NT2/D1 (cell line): ENCODE measurements at regions not wholly inside any gene's neighbourhood (a gene's known extent, or its start where the extent isn't known, plus 50 kb on each side); places are given as distances from the start of the nearest gene placed in this dataset.

Source experiments
- DNase-seq: peaks from one replicate; pipeline ENCODE4 v3.0.0-alpha.2; 2011; ENCODE audit warnings: low read depth, low spot score
- H3K27me3 ChIP-seq: 2 replicates; pipeline ENCODE4 v1.6.0; 2011; ENCODE audit warnings: mild to moderate bottlenecking; ENCODE audit not compliant: insufficient read length, insufficient read depth
- H3K36me3 ChIP-seq: 2 replicates; pipeline ENCODE4 v1.6.1; 2011; ENCODE audit warnings: mild to moderate bottlenecking, low read length, mixed read lengths; ENCODE audit not compliant: insufficient read depth, insufficient read length
- H3K4me1 ChIP-seq: 2 replicates; pipeline ENCODE4 v1.5.1; 2011; ENCODE audit not compliant: insufficient read depth, insufficient read length
- H3K4me3 ChIP-seq: 2 replicates; pipeline ENCODE4 v1.5.1; 2011; ENCODE audit warnings: low read depth; ENCODE audit not compliant: insufficient read length
- H3K9ac ChIP-seq: 2 replicates; pipeline ENCODE4 v1.6.0; 2011; ENCODE audit warnings: low read depth; ENCODE audit not compliant: insufficient read length
- H3K9me3 ChIP-seq: 2 replicates; pipeline ENCODE4 v1.5.1; 2011; ENCODE audit warnings: mild to moderate bottlenecking, low read length; ENCODE audit not compliant: insufficient read depth
- SUZ12 ChIP-seq: IDR thresholded peaks from 2 replicates; pipeline ENCODE4 v1.6.1; 2011; ENCODE audit not compliant: insufficient read length, insufficient read depth; ENCODE audit errors: extremely low read depth
- YY1 ChIP-seq: IDR thresholded peaks from 2 replicates; pipeline ENCODE4 v1.6.1; 2011; ENCODE audit not compliant: insufficient read length, insufficient read depth
- ZNF274 ChIP-seq: IDR thresholded peaks from 2 replicates; pipeline ENCODE4 v1.6.1; 2011; ENCODE audit warnings: mild to moderate bottlenecking, low read depth, low read length

GRCh38 chr5:124524552-124525232, 221.7 kb downstream of the ZNF608 start:
- Histone ChIP-seq H3K36me3 (no peaks in the 10 kb centered on the region), H3K27me3 (no peaks in the 10 kb centered on the region), H3K9ac (no peak overlapping the region), H3K4me1 (no peaks in the 10 kb centered on the region), H3K4me3 (no peak overlapping the region), H3K9me3 (no peaks in the 10 kb centered on the region)
- no peak for TF ChIP-seq YY1
- no peak for TF ChIP-seq SUZ12
- TF ChIP-seq ZNF274 = no peak
- DNase-seq = no peak

- H3K4me1 ChIP-seq = no peaks in the 10 kb centered on the region
- H3K4me3 ChIP-seq = no peak overlapping the region
- no peak for DNase-seq
- H3K9ac ChIP-seq = no peak overlapping the region
- no peaks in the 10 kb centered on the region for H3K36me3 ChIP-seq
- TF ChIP-seq SUZ12 = no peak
- TF ChIP-seq YY1 = no peak
- no peak for TF ChIP-seq ZNF274
- H3K9me3 ChIP-seq = no peaks in the 10 kb centered on the region
- no peaks in the 10 kb centered on the region for H3K27me3 ChIP-seq
These were observed 222.5 kb downstream of the ZNF608 start for GRCh38 chr5:124523897-124524296.

GRCh38 chr5:124522992-124523391, 223.4 kb downstream of the ZNF608 start:
- Histone ChIP-seq H3K4me3 (no peak overlapping the region), H3K9me3 (no peaks in the 10 kb centered on the region), H3K4me1 (no peaks in the 10 kb centered on the region), H3K27me3 (no peaks in the 10 kb centered on the region), H3K9ac (no peak overlapping the region), H3K36me3 (no peaks in the 10 kb centered on the region)
- no peak for DNase-seq
- no peak for TF ChIP-seq YY1
- no peak for TF ChIP-seq SUZ12
- TF ChIP-seq ZNF274 = no peak

- Histone ChIP-seq H3K9me3 (no peaks in the 10 kb centered on the region), H3K4me3 (no peak overlapping the region), H3K36me3 (no peaks in the 10 kb centered on the region), H3K27me3 (no peaks in the 10 kb centered on the region), H3K4me1 (no peaks in the 10 kb centered on the region), H3K9ac (no peak overlapping the region)
- DNase-seq = no peak
- TF ChIP-seq ZNF274 (no peak), YY1 (no peak), SUZ12 (no peak)
These were observed 224.8 kb downstream of the ZNF608 start for GRCh38 chr5:124521461-124522230.

GRCh38 chr5:124519396-124519795, 227.0 kb downstream of the ZNF608 start:
- no peak overlapping the region for H3K4me3 ChIP-seq
- no peak for DNase-seq
- no peak overlapping the region for H3K9ac ChIP-seq
- TF ChIP-seq ZNF274 (no peak), YY1 (no peak), SUZ12 (no peak)
- no peaks in the 10 kb centered on the region for H3K9me3 ChIP-seq
- H3K4me1 ChIP-seq = no peaks in the 10 kb centered on the region
- H3K27me3 ChIP-seq = no peaks in the 10 kb centered on the region
- no peaks in the 10 kb centered on the region for H3K36me3 ChIP-seq

- no peak overlapping the region for H3K9ac ChIP-seq
- no peak overlapping the region for H3K4me3 ChIP-seq
- no peaks in the 10 kb centered on the region for H3K27me3 ChIP-seq
- no peak for TF ChIP-seq YY1
- TF ChIP-seq SUZ12 = no peak
- TF ChIP-seq ZNF274 = no peak
- H3K9me3 ChIP-seq = no peaks in the 10 kb centered on the region
- no peaks in the 10 kb centered on the region for H3K4me1 ChIP-seq
- no peaks in the 10 kb centered on the region for H3K36me3 ChIP-seq
- DNase-seq = no peak
These were observed 229.9 kb downstream of the ZNF608 start for GRCh38 chr5:124516567-124516966.

GRCh38 chr5:124515497-124516245, 230.8 kb downstream of the ZNF608 start:
- Histone ChIP-seq H3K4me1 (no peaks in the 10 kb centered on the region), H3K4me3 (no peak overlapping the region), H3K9me3 (no peaks in the 10 kb centered on the region), H3K36me3 (no peaks in the 10 kb centered on the region), H3K9ac (no peak overlapping the region), H3K27me3 (no peaks in the 10 kb centered on the region)
- TF ChIP-seq SUZ12 (no peak), ZNF274 (no peak), YY1 (no peak)
- no peak for DNase-seq
